OCI-LY7 (cell line): ENCODE measurements at regions not wholly inside any gene's neighbourhood (a gene's known extent, or its start where the extent isn't known, plus 50 kb on each side); places are given as distances from the start of the nearest gene placed in this dataset.

Experiments
- EZH2phosphoT487 ChIP-seq: fragments of 200-600 bp; sonication (generic); IDR thresholded peaks from 2 replicates; pipeline ENCODE4 v1.6.1; 2018; ENCODE audit warnings: low read depth, borderline replicate concordance, mild to moderate bottlenecking, mixed run types, antibody characterized with exemption, low read length, moderate library complexity, mixed read lengths
- TF ChIP-seq, protein P1 (sequence below): fragments of 200-600 bp; sonication (generic); conservative IDR thresholded peaks from 2 replicates; pipeline ENCODE4 v1.5.1; 2014; ENCODE audit warnings: mild to moderate bottlenecking, antibody characterized with exemption, low read length, moderate library complexity, mixed read lengths

DNA sequence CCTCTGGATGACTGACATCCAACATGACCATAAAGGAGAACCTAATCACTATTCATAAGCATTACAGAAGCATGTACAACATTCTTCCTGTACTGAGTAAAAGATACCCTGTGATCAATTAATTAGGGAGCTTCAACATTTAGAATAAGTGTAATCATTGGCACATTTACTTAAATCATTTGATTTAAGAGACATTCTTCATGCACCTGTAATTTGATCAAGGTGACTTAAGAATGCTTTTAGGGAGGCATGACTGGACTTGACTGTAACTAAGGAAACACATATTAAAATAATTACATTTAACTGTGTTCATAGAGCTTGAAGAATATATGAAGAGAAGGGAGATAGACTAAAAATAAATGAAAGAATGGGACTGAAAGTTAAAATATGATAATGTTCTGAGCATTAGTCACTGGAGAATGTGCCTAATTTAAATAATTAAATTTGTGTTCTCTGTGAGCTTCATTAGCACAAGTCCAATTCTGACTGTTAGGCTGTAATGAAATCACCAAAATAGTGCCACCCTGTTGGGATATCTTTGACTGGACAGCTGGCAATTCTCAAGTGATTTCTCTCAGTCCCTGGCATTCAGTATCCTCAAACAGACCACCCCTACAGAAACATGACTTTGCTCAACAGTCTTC lies 295.5 kb upstream of the ADGRB3 start:
- TF ChIP-seq, protein P1, sequence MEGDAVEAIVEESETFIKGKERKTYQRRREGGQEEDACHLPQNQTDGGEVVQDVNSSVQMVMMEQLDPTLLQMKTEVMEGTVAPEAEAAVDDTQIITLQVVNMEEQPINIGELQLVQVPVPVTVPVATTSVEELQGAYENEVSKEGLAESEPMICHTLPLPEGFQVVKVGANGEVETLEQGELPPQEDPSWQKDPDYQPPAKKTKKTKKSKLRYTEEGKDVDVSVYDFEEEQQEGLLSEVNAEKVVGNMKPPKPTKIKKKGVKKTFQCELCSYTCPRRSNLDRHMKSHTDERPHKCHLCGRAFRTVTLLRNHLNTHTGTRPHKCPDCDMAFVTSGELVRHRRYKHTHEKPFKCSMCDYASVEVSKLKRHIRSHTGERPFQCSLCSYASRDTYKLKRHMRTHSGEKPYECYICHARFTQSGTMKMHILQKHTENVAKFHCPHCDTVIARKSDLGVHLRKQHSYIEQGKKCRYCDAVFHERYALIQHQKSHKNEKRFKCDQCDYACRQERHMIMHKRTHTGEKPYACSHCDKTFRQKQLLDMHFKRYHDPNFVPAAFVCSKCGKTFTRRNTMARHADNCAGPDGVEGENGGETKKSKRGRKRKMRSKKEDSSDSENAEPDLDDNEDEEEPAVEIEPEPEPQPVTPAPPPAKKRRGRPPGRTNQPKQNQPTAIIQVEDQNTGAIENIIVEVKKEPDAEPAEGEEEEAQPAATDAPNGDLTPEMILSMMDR = no peak
- no peak for TF ChIP-seq EZH2phosphoT487
